ENCODE measurements at regions not wholly inside any gene's neighbourhood (a gene's known extent, or its start where the extent isn't known, plus 50 kb on each side); places are given as distances from the start of the nearest gene placed in this dataset.

GRCh38 chr5:111628901-111629300, 116.6 kb upstream of the STARD4 start:
- TF ChIP-seq, protein P1, sequence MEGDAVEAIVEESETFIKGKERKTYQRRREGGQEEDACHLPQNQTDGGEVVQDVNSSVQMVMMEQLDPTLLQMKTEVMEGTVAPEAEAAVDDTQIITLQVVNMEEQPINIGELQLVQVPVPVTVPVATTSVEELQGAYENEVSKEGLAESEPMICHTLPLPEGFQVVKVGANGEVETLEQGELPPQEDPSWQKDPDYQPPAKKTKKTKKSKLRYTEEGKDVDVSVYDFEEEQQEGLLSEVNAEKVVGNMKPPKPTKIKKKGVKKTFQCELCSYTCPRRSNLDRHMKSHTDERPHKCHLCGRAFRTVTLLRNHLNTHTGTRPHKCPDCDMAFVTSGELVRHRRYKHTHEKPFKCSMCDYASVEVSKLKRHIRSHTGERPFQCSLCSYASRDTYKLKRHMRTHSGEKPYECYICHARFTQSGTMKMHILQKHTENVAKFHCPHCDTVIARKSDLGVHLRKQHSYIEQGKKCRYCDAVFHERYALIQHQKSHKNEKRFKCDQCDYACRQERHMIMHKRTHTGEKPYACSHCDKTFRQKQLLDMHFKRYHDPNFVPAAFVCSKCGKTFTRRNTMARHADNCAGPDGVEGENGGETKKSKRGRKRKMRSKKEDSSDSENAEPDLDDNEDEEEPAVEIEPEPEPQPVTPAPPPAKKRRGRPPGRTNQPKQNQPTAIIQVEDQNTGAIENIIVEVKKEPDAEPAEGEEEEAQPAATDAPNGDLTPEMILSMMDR (IDR thresholded peaks at IDR 0.05; ENCODE audit: poor library complexity), result no peak
- no peak for TF ChIP-seq EZH2 (IDR thresholded peaks at IDR 0.05; ENCODE audit: borderline replicate concordance)
- TF ChIP-seq EZH2phosphoT487 (IDR thresholded peaks at IDR 0.05; ENCODE audit: low read depth, severe bottlenecking, unreplicated experiment), result no peak

Measured in hepatocyte (in vitro differentiated cells).